Nephron (organoid): ENCODE measurements at regions not wholly inside any gene's neighbourhood (a gene's known extent, or its start where the extent isn't known, plus 50 kb on each side); places are given as distances from the start of the nearest gene placed in this dataset.

Source experiments
- H3K27ac Mint-ChIP-seq, 3 experiments: 2 replicates each; pipeline ENCODE4 v1.8.0; 2020; ENCODE audit warnings: mixed read lengths in 3 of 3, mild to moderate bottlenecking in 2 of 3, moderate library complexity in 1 of 3
- H3K27me3 Mint-ChIP-seq: 2 replicates; pipeline ENCODE4 v1.8.0; 2021; ENCODE audit warnings: low read depth, mild to moderate bottlenecking, moderate library complexity, mixed read lengths
- H3K36me3 Mint-ChIP-seq: 2 replicates; pipeline ENCODE4 v1.8.0; 2020; ENCODE audit warnings: low read depth, mixed read lengths
- H3K4me1 Mint-ChIP-seq: 2 replicates; pipeline ENCODE4 v1.8.0; 2020; ENCODE audit warnings: mixed read lengths
- H3K4me3 Mint-ChIP-seq, 3 experiments: 2 replicates each; pipeline ENCODE4 v1.8.0; 2020; ENCODE audit warnings: mild to moderate bottlenecking in 3 of 3, mixed read lengths in 3 of 3, moderate library complexity in 2 of 3
- H3K9me3 Mint-ChIP-seq: 2 replicates; pipeline ENCODE4 v1.8.0; 2020; ENCODE audit warnings: mixed read lengths
- CTCF ChIP-seq, 3 experiments: fragments of 200-600 bp; sonication (generic); IDR thresholded peaks; one replicate each; pipeline ENCODE4 v1.5.0; 2021; ENCODE audit warnings: antibody characterized with exemption in 3 of 3; ENCODE audit not compliant: unreplicated experiment in 3 of 3

GRCh38 chr11:87555101-87555500 is 517.4 kb downstream of the TMEM135 start:
- no peak for TF ChIP-seq CTCF (IDR thresholded peaks at IDR 0.05; ENCODE audit: unreplicated experiment in 3 of 3)

GRCh38 chr11:87548797-87549196 is 511.1 kb downstream of the TMEM135 start:
- Mint-ChIP-seq H3K27ac (no peak overlapping the region), H3K4me1 (no peaks in the 10 kb centered on the region)

More at GRCh38 chr11:87555101-87555500, 517.4 kb downstream of the TMEM135 start:
- Mint-ChIP-seq H3K27ac (no peak overlapping the region), H3K4me1 (no peaks in the 10 kb centered on the region), H3K4me3 (no peak overlapping the region), H3K9me3 (peaks cover 13% of the 10 kb centered on the region), H3K27me3 (no peaks in the 10 kb centered on the region), H3K36me3 (no peaks in the 10 kb centered on the region)

GRCh38 chr11:87545858-87546257 is 508.1 kb downstream of the TMEM135 start:
- no peaks in the 10 kb centered on the region for H3K4me1 Mint-ChIP-seq
- no peaks in the 10 kb centered on the region for H3K36me3 Mint-ChIP-seq
- TF ChIP-seq CTCF (IDR thresholded peaks at IDR 0.05; ENCODE audit: unreplicated experiment in 3 of 3) = no peak
- H3K4me3 Mint-ChIP-seq = no peak overlapping the region
- H3K27me3 Mint-ChIP-seq = no peaks in the 10 kb centered on the region
- peaks cover 60% of the 10 kb centered on the region for H3K9me3 Mint-ChIP-seq
- no peak overlapping the region for H3K27ac Mint-ChIP-seq

More at GRCh38 chr11:87548797-87549196, 511.1 kb downstream of the TMEM135 start:
- Mint-ChIP-seq H3K4me3 (no peak overlapping the region), H3K36me3 (no peaks in the 10 kb centered on the region), H3K27me3 (no peaks in the 10 kb centered on the region), H3K9me3 (peaks cover 44% of the 10 kb centered on the region)
- no peak for TF ChIP-seq CTCF (IDR thresholded peaks at IDR 0.05; ENCODE audit: unreplicated experiment in 3 of 3)

- Mint-ChIP-seq H3K4me1 (no peaks in the 10 kb centered on the region), H3K27ac (no peak overlapping the region), H3K9me3 (peaks cover 30% of the 10 kb centered on the region), H3K4me3 (no peak overlapping the region), H3K36me3 (no peaks in the 10 kb centered on the region), H3K27me3 (no peaks in the 10 kb centered on the region)
- no peak for TF ChIP-seq CTCF (IDR thresholded peaks at IDR 0.05; ENCODE audit: unreplicated experiment in 3 of 3)
Observed at GRCh38 chr11:87539596-87539995, 501.9 kb downstream of the TMEM135 start.

- no peaks in the 10 kb centered on the region for H3K36me3 Mint-ChIP-seq
- no peak overlapping the region for H3K4me3 Mint-ChIP-seq
- no peaks in the 10 kb centered on the region for H3K4me1 Mint-ChIP-seq
- no peak overlapping the region for H3K27ac Mint-ChIP-seq
- H3K27me3 Mint-ChIP-seq = no peaks in the 10 kb centered on the region
- H3K9me3 Mint-ChIP-seq = peaks cover 6% of the 10 kb centered on the region
- no peak for TF ChIP-seq CTCF (IDR thresholded peaks at IDR 0.05; ENCODE audit: unreplicated experiment in 3 of 3)
Observed at GRCh38 chr11:87536565-87536964, 498.8 kb downstream of the TMEM135 start.

- TF ChIP-seq CTCF (IDR thresholded peaks at IDR 0.05; ENCODE audit: unreplicated experiment in 3 of 3) = no peak
- Mint-ChIP-seq H3K4me3 (no peak overlapping the region), H3K36me3 (no peaks in the 10 kb centered on the region)
Observed at GRCh38 chr11:87536016-87536415, 498.3 kb downstream of the TMEM135 start.

More at GRCh38 chr11:87536016-87536415, 498.3 kb downstream of the TMEM135 start:
- H3K9me3 Mint-ChIP-seq = peaks cover 3% of the 10 kb centered on the region
- H3K27ac Mint-ChIP-seq = no peak overlapping the region
- H3K4me1 Mint-ChIP-seq = no peaks in the 10 kb centered on the region
- no peaks in the 10 kb centered on the region for H3K27me3 Mint-ChIP-seq
